Mammary epithelial cell (primary cell): ENCODE measurements at regions not wholly inside any gene's neighbourhood (a gene's known extent, or its start where the extent isn't known, plus 50 kb on each side); places are given as distances from the start of the nearest gene placed in this dataset.

ENCODE experiments used
- EZH2 ChIP-seq: IDR thresholded peaks from 2 replicates; pipeline ENCODE4 v1.6.1; 2012; ENCODE audit warnings: low read length, inconsistent platforms, borderline replicate concordance
- TF ChIP-seq, protein P1 (sequence below), 2 donors: IDR thresholded peaks in 1 of 2; conservative IDR thresholded peaks in 1 of 2; 2 replicates each; pipeline ENCODE4 v1.5.1; 2011 to 2012; ENCODE audit warnings: inconsistent platforms in 2 of 2, low read length in 2 of 2, mild to moderate bottlenecking in 2 of 2, control low read depth in 1 of 2, low read depth in 1 of 2; ENCODE audit not compliant: insufficient read depth in 1 of 2; ENCODE audit errors: extremely low read depth in 1 of 2

DNA sequence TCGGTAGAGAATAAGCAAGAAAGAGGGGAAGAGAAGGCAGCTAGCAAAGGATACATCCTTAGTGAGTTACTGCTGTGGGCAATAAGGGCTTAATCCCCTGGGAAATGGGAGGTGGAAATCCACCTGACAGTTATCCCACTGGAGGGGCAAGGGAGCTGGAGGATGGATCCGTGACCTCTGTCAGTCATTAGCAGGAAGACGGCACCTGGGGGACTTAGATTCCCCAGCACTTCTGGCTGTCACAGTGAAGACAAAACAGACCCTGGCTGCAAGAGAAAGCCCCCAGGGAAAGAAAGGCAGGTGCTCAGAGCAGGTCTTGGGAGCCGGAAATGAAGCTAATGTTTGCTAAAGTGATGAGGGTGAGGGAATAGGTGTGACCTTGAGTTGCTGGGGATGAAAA lies 70.4 kb upstream of the MRI1 start:
- TF ChIP-seq, protein P1, sequence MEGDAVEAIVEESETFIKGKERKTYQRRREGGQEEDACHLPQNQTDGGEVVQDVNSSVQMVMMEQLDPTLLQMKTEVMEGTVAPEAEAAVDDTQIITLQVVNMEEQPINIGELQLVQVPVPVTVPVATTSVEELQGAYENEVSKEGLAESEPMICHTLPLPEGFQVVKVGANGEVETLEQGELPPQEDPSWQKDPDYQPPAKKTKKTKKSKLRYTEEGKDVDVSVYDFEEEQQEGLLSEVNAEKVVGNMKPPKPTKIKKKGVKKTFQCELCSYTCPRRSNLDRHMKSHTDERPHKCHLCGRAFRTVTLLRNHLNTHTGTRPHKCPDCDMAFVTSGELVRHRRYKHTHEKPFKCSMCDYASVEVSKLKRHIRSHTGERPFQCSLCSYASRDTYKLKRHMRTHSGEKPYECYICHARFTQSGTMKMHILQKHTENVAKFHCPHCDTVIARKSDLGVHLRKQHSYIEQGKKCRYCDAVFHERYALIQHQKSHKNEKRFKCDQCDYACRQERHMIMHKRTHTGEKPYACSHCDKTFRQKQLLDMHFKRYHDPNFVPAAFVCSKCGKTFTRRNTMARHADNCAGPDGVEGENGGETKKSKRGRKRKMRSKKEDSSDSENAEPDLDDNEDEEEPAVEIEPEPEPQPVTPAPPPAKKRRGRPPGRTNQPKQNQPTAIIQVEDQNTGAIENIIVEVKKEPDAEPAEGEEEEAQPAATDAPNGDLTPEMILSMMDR (conservative IDR thresholded peaks at IDR 0.05 in 1 of 2, IDR thresholded peaks at IDR 0.05 in 1 of 2; ENCODE audit: extremely low read depth in 1 of 2, insufficient read depth in 1 of 2, low read depth in 1 of 2, low read length in 2 of 2) = no peak
- no peak for TF ChIP-seq EZH2
